ENCODE measurements at regions not wholly inside any gene's neighbourhood (a gene's known extent, or its start where the extent isn't known, plus 50 kb on each side); places are given as distances from the start of the nearest gene placed in this dataset.

DNA sequence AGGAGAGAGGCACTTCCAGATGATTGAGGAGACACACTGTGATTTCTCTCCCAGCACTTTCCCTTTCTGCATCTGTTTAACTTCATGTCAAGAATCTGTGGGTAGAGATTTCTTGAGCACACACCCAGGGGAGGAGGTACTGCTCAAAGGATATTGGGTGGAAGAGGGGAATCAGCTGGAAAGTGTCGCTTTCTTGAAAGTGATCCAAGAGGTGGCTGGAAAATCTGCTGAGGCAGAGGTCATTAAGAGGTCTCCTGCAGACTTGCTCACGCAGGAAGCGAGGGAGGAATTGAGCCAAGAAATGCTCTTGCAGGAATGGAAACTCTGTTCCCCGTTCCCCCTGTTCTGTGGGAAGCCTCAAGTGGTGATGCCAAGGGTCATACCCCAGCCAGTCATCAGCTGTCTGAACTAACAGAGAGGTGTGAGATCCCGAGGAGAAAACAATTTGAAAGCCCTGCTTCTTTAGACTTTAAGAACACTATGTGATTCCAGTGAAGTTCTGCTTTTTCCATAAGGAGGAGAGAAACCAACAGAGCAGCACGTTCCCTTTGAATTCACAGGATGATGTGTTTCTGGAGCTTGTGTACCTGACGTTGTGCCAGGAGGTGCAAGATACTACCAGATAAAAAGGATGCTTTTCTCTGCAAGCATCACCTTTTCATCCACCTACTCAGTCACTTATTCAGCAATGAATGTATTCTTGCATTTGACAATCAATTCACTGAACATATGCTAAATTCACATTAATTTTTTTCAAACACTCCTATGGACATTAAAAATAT is 163.4 kb upstream of the GPR12 start:
- intact Hi-C loops (cut with DNase I): no loop called here
- H3K9me3 ChIP-seq: no peaks in the 10 kb centered on the region
- peak in 1 of 2 donors; percentile 24 for DNase-seq (ENCODE audit: low spot score in 2 of 2)
- no peaks in the 10 kb centered on the region for H3K27me3 ChIP-seq
- H3K36me3 ChIP-seq: no peaks in the 10 kb centered on the region
- H3K4me3 ChIP-seq: no peak overlapping the region
- H3K4me1 ChIP-seq: no peaks in the 10 kb centered on the region
- TF ChIP-seq, protein P1, sequence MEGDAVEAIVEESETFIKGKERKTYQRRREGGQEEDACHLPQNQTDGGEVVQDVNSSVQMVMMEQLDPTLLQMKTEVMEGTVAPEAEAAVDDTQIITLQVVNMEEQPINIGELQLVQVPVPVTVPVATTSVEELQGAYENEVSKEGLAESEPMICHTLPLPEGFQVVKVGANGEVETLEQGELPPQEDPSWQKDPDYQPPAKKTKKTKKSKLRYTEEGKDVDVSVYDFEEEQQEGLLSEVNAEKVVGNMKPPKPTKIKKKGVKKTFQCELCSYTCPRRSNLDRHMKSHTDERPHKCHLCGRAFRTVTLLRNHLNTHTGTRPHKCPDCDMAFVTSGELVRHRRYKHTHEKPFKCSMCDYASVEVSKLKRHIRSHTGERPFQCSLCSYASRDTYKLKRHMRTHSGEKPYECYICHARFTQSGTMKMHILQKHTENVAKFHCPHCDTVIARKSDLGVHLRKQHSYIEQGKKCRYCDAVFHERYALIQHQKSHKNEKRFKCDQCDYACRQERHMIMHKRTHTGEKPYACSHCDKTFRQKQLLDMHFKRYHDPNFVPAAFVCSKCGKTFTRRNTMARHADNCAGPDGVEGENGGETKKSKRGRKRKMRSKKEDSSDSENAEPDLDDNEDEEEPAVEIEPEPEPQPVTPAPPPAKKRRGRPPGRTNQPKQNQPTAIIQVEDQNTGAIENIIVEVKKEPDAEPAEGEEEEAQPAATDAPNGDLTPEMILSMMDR (IDR thresholded peaks at IDR 0.05): no peak
- no peak overlapping the region for H3K27ac ChIP-seq

DNA sequence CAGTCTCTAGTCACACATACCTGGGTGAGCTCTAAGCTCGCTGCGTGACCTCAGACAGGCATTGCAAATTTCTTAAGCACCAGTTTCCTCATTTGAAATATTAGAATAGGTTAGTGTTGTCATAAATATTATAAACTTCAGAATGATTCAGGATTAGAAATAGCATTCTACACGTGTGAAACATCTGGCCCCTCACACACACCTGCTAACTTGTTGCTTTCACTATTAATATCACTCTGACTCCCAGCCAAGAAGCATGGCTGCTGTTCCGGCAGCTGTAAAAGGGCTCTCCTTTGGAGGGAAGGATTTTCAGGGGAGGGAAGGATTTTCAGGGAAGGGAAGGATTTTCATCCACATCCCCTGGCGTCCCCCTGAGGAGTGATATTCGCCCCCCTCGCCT is 161.3 kb upstream of the GPR12 start:
- DNase-seq (ENCODE audit: low spot score in 2 of 2): peak in 1 of 2 donors; percentile 27
- Histone ChIP-seq H3K27ac (no peak overlapping the region), H3K4me3 (no peak overlapping the region), H3K9me3 (no peaks in the 10 kb centered on the region), H3K4me1 (no peaks in the 10 kb centered on the region), H3K27me3 (no peaks in the 10 kb centered on the region), H3K36me3 (no peaks in the 10 kb centered on the region)
- intact Hi-C loops (cut with DNase I): no loop called here
- TF ChIP-seq, protein P1 (IDR thresholded peaks at IDR 0.05): no peak

DNA sequence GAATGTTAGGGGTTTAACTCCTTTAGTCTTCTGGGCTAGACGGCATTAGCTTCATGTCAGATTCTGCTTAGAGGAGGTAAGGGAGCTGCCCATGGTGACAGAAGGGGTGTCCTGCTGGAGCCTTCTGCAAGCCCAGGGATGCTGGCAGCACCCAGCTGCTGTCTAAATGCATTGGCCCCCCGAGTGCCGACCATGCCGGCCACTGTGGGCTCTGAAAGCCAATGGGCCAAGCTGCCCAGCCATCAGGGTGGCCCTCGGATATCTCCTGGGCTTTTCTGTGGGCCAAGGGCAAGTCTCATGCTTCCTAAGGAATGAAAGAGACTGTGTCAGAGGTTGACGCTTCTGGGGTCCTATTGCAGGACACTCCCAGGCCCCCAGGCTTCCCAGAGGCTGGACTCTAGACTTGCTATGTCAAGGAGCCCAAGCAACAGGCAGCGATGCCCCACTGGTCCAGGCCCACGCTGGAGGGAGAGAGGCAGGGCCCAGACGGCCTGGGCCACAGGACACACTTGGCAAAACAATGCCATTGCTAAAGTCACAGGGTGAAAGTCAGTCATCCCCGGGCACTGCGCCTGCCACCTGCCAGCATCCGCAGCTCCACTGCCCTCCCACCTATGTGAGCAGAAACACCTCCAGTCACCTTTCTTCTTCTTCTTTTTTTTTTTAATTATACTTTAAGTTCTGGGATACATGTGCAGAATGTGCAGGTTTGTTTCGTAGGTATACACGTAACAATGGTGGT is 160.2 kb upstream of the GPR12 start:
- intact Hi-C loops (cut with DNase I): no loop called here
- Histone ChIP-seq H3K27me3 (no peaks in the 10 kb centered on the region), H3K4me1 (no peaks in the 10 kb centered on the region), H3K36me3 (no peaks in the 10 kb centered on the region), H3K9me3 (no peaks in the 10 kb centered on the region), H3K4me3 (no peak overlapping the region), H3K27ac (no peak overlapping the region)
- peak in 1 of 2 donors; percentile 9 for DNase-seq (ENCODE audit: low spot score in 2 of 2)
- TF ChIP-seq, protein P1 (IDR thresholded peaks at IDR 0.05): no peak

DNA sequence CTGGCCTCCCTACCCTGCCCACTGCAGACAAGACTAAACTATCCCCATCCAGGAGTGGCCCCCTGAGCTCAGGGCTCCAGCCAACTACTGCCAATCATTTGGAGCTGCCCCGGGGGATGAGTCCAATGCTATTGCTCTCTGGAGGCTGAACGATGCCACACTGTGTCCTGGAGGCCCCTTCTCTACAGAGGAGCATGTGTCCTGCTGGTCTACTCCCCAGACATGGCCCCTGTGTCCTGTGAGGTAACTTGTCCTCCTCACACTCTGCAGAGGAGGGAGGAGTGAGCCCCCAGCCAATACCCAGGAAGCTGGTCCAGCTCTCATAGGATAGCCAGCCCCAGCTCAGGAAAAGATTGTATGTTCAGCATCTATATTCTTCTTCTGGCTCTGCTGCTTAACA is 159.1 kb upstream of the GPR12 start:
- DNase-seq (ENCODE audit: low spot score in 2 of 2): no peak
- Histone ChIP-seq H3K9me3 (no peaks in the 10 kb centered on the region), H3K27me3 (no peaks in the 10 kb centered on the region), H3K36me3 (no peaks in the 10 kb centered on the region), H3K4me3 (no peak overlapping the region), H3K27ac (no peak overlapping the region), H3K4me1 (no peaks in the 10 kb centered on the region)
- TF ChIP-seq, protein P1 (IDR thresholded peaks at IDR 0.05): no peak
- intact Hi-C loops (cut with DNase I): no loop called here

DNA sequence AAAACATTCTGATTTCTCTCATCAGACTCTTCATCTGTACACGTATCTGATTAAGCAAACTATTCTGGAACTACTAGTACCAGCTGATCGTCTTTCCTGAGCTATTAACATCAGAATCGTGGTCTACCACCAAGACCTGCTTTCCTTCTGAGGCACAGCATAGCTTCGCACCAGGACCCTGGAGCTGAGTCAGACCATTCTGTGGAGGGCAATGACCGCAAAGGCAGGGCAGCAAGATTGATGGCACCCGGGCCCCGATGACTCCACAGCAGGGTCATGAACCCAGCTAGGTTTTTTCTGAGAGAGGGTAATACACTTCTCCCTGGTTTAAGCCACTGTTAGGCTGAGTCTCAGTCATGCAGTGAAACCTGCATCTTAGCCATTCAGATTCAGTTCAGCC is 158.7 kb upstream of the GPR12 start:
- Histone ChIP-seq H3K9me3 (no peaks in the 10 kb centered on the region), H3K36me3 (no peaks in the 10 kb centered on the region), H3K27ac (no peak overlapping the region), H3K27me3 (no peaks in the 10 kb centered on the region), H3K4me3 (no peak overlapping the region), H3K4me1 (no peaks in the 10 kb centered on the region)
- no peak for DNase-seq (ENCODE audit: low spot score in 2 of 2)
- intact Hi-C loops (cut with DNase I): no loop called here
- TF ChIP-seq, protein P1 (IDR thresholded peaks at IDR 0.05): no peak
